ENCODE measurements at regions not wholly inside any gene's neighbourhood (a gene's known extent, or its start where the extent isn't known, plus 50 kb on each side); places are given as distances from the start of the nearest gene placed in this dataset.

- H2AFZ ChIP-seq (ENCODE audit: low read depth, low read length) = no peak overlapping the region
- Mint-ChIP-seq H3K36me3 (ENCODE audit: low read depth, unreplicated experiment) (peaks cover 36% of the 10 kb centered on the region), H3K27ac (ENCODE audit: unreplicated experiment) (no peak overlapping the region), H3K27me3 (ENCODE audit: low read depth, unreplicated experiment) (no peaks in the 10 kb centered on the region), H3K4me1 (ENCODE audit: low read depth, unreplicated experiment) (peaks cover 7% of the 10 kb centered on the region), H3K4me3 (ENCODE audit: unreplicated experiment) (no peak overlapping the region), H3K9me3 (ENCODE audit: unreplicated experiment) (no peaks in the 10 kb centered on the region)
- no peaks in the 10 kb centered on the region for H3K79me2 ChIP-seq (ENCODE audit: insufficient read depth, low read length)
- peaks cover 6% of the 10 kb centered on the region for H3K4me1 ChIP-seq (ENCODE audit: insufficient read depth, low read length)
- TF ChIP-seq, protein P1, sequence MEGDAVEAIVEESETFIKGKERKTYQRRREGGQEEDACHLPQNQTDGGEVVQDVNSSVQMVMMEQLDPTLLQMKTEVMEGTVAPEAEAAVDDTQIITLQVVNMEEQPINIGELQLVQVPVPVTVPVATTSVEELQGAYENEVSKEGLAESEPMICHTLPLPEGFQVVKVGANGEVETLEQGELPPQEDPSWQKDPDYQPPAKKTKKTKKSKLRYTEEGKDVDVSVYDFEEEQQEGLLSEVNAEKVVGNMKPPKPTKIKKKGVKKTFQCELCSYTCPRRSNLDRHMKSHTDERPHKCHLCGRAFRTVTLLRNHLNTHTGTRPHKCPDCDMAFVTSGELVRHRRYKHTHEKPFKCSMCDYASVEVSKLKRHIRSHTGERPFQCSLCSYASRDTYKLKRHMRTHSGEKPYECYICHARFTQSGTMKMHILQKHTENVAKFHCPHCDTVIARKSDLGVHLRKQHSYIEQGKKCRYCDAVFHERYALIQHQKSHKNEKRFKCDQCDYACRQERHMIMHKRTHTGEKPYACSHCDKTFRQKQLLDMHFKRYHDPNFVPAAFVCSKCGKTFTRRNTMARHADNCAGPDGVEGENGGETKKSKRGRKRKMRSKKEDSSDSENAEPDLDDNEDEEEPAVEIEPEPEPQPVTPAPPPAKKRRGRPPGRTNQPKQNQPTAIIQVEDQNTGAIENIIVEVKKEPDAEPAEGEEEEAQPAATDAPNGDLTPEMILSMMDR (IDR thresholded peaks at IDR 0.05; ENCODE audit: insufficient read depth, low read depth, low read length) = no peak
- TF ChIP-seq EZH2 (IDR thresholded peaks at IDR 0.05; ENCODE audit: insufficient read depth, low read length) = no peak
- H3K27me3 ChIP-seq (ENCODE audit: insufficient read depth, low read length) = no peaks in the 10 kb centered on the region
- H3K9me3 ChIP-seq (ENCODE audit: insufficient read depth, low read depth, low read length) = no peaks in the 10 kb centered on the region
- H3K36me3 ChIP-seq (ENCODE audit: insufficient read depth, low read length) = no peaks in the 10 kb centered on the region
- H3K4me3 ChIP-seq (ENCODE audit: insufficient read depth, low read depth, low read length) = no peak overlapping the region
- no peak overlapping the region for H3K9ac ChIP-seq (ENCODE audit: low read length)
- H3K27ac ChIP-seq (ENCODE audit: low read depth, low read length) = no peak overlapping the region
- H3K4me2 ChIP-seq (ENCODE audit: low read length) = no peak overlapping the region
- DNase-seq (ENCODE audit: low read depth) = no peak
- FAIRE-seq = no peak
- H4K20me1 ChIP-seq (ENCODE audit: insufficient read depth, low read length) = peaks cover 9% of the 10 kb centered on the region
Observed at GRCh38 chr2:74083750-74084149, 64.0 kb downstream of the BOLA3 start.

Measured in astrocyte (in vitro differentiated cells and primary cell).